ENCODE measurements at regions not wholly inside any gene's neighbourhood (a gene's known extent, or its start where the extent isn't known, plus 50 kb on each side); places are given as distances from the start of the nearest gene placed in this dataset.

- DNase-seq (ENCODE audit: low spot score in 2 of 2) (no peak), ATAC-seq (replicated peaks; ENCODE audit: extremely low read depth, poor library complexity, severe bottlenecking) (no peak)
- no peak overlapping the region for H3K4me3 Mint-ChIP-seq
- H3K36me3 Mint-ChIP-seq (ENCODE audit: insufficient read depth), result no peaks in the 10 kb centered on the region
- no peak overlapping the region for H3K27ac Mint-ChIP-seq (ENCODE audit: low read depth)
- no peaks in the 10 kb centered on the region for H3K27me3 Mint-ChIP-seq
- H3K9me3 Mint-ChIP-seq, result peaks cover 12% of the 10 kb centered on the region
- no peaks in the 10 kb centered on the region for H3K4me1 Mint-ChIP-seq
Observed at GRCh38 chr5:27267209-27267824, 228.9 kb upstream of the CDH9 start.

GRCh38 chr5:27266184-27266583 lies 227.8 kb upstream of the CDH9 start:
- H3K36me3 Mint-ChIP-seq (ENCODE audit: insufficient read depth), result no peaks in the 10 kb centered on the region
- H3K4me3 Mint-ChIP-seq, result no peak overlapping the region
- H3K4me1 Mint-ChIP-seq, result no peaks in the 10 kb centered on the region
- DNase-seq (ENCODE audit: low spot score in 2 of 2), result no peak
- ATAC-seq (replicated peaks; ENCODE audit: extremely low read depth, poor library complexity, severe bottlenecking), result no peak
- H3K9me3 Mint-ChIP-seq, result peaks cover 14% of the 10 kb centered on the region
- no peak overlapping the region for H3K27ac Mint-ChIP-seq (ENCODE audit: low read depth)
- H3K27me3 Mint-ChIP-seq, result no peaks in the 10 kb centered on the region

- no peak overlapping the region for H3K4me3 Mint-ChIP-seq
- H3K27me3 Mint-ChIP-seq, result no peaks in the 10 kb centered on the region
Observed at GRCh38 chr5:27257696-27258095, 219.3 kb upstream of the CDH9 start.

GRCh38 chr5:27252911-27253310 lies 214.5 kb upstream of the CDH9 start:
- Mint-ChIP-seq H3K36me3 (ENCODE audit: insufficient read depth) (no peaks in the 10 kb centered on the region), H3K9me3 (peaks cover 7% of the 10 kb centered on the region)

More at GRCh38 chr5:27257696-27258095, 219.3 kb upstream of the CDH9 start:
- ATAC-seq (replicated peaks; ENCODE audit: extremely low read depth, poor library complexity, severe bottlenecking), result no peak
- Mint-ChIP-seq H3K36me3 (ENCODE audit: insufficient read depth) (no peaks in the 10 kb centered on the region), H3K9me3 (peaks cover 26% of the 10 kb centered on the region), H3K4me1 (no peaks in the 10 kb centered on the region), H3K27ac (ENCODE audit: low read depth) (no peak overlapping the region)
- no peak for DNase-seq (ENCODE audit: low spot score in 2 of 2)

GRCh38 chr5:27242258-27242626 lies 203.9 kb upstream of the CDH9 start:
- no peak overlapping the region for H3K27ac Mint-ChIP-seq (ENCODE audit: low read depth)
- no peaks in the 10 kb centered on the region for H3K27me3 Mint-ChIP-seq
- ATAC-seq (replicated peaks; ENCODE audit: extremely low read depth, poor library complexity, severe bottlenecking) (no peak), DNase-seq (ENCODE audit: low spot score in 2 of 2) (no peak)
- H3K4me3 Mint-ChIP-seq, result no peak overlapping the region
- H3K36me3 Mint-ChIP-seq (ENCODE audit: insufficient read depth), result no peaks in the 10 kb centered on the region
- H3K9me3 Mint-ChIP-seq, result peaks cover 26% of the 10 kb centered on the region
- no peaks in the 10 kb centered on the region for H3K4me1 Mint-ChIP-seq

More at GRCh38 chr5:27252911-27253310, 214.5 kb upstream of the CDH9 start:
- ATAC-seq (replicated peaks; ENCODE audit: extremely low read depth, poor library complexity, severe bottlenecking) (no peak), DNase-seq (ENCODE audit: low spot score in 2 of 2) (no peak)
- Mint-ChIP-seq H3K4me3 (no peak overlapping the region), H3K4me1 (no peaks in the 10 kb centered on the region), H3K27ac (ENCODE audit: low read depth) (no peak overlapping the region), H3K27me3 (no peaks in the 10 kb centered on the region)

- Mint-ChIP-seq H3K27ac (ENCODE audit: low read depth) (no peak overlapping the region), H3K36me3 (ENCODE audit: insufficient read depth) (no peaks in the 10 kb centered on the region), H3K9me3 (peaks cover 23% of the 10 kb centered on the region), H3K4me3 (no peak overlapping the region), H3K27me3 (no peaks in the 10 kb centered on the region), H3K4me1 (no peaks in the 10 kb centered on the region)
- ATAC-seq (replicated peaks; ENCODE audit: extremely low read depth, poor library complexity, severe bottlenecking), result no peak
- DNase-seq (ENCODE audit: low spot score in 2 of 2), result no peak
Observed at GRCh38 chr5:27241564-27242257, 203.3 kb upstream of the CDH9 start.

- DNase-seq (ENCODE audit: low spot score in 2 of 2), result no peak
- no peaks in the 10 kb centered on the region for H3K4me1 Mint-ChIP-seq
- no peaks in the 10 kb centered on the region for H3K36me3 Mint-ChIP-seq (ENCODE audit: insufficient read depth)
- H3K27ac Mint-ChIP-seq (ENCODE audit: low read depth), result no peak overlapping the region
- no peak overlapping the region for H3K4me3 Mint-ChIP-seq
- no peak for ATAC-seq (replicated peaks; ENCODE audit: extremely low read depth, poor library complexity, severe bottlenecking)
- H3K9me3 Mint-ChIP-seq, result peaks cover 23% of the 10 kb centered on the region
- no peaks in the 10 kb centered on the region for H3K27me3 Mint-ChIP-seq
Observed at GRCh38 chr5:27240791-27241190, 202.4 kb upstream of the CDH9 start.

- H3K9me3 Mint-ChIP-seq, result peaks cover 18% of the 10 kb centered on the region
- no peak for DNase-seq (ENCODE audit: low spot score in 2 of 2)
- no peak overlapping the region for H3K4me3 Mint-ChIP-seq
- H3K4me1 Mint-ChIP-seq, result no peaks in the 10 kb centered on the region
- H3K27me3 Mint-ChIP-seq, result no peaks in the 10 kb centered on the region
- ATAC-seq (replicated peaks; ENCODE audit: extremely low read depth, poor library complexity, severe bottlenecking), result no peak
- H3K36me3 Mint-ChIP-seq (ENCODE audit: insufficient read depth), result no peaks in the 10 kb centered on the region
- no peak overlapping the region for H3K27ac Mint-ChIP-seq (ENCODE audit: low read depth)
Observed at GRCh38 chr5:27234916-27235315, 196.5 kb upstream of the CDH9 start.

GRCh38 chr5:27221410-27221809 lies 183.0 kb upstream of the CDH9 start:
- Mint-ChIP-seq H3K27me3 (no peaks in the 10 kb centered on the region), H3K4me3 (no peak overlapping the region), H3K27ac (ENCODE audit: low read depth) (no peak overlapping the region), H3K9me3 (peaks cover 24% of the 10 kb centered on the region), H3K36me3 (ENCODE audit: insufficient read depth) (no peaks in the 10 kb centered on the region), H3K4me1 (no peaks in the 10 kb centered on the region)
- ATAC-seq (replicated peaks; ENCODE audit: extremely low read depth, poor library complexity, severe bottlenecking) (no peak), DNase-seq (ENCODE audit: low spot score in 2 of 2) (no peak)

- no peaks in the 10 kb centered on the region for H3K27me3 Mint-ChIP-seq
- no peaks in the 10 kb centered on the region for H3K36me3 Mint-ChIP-seq (ENCODE audit: insufficient read depth)
- no peak overlapping the region for H3K4me3 Mint-ChIP-seq
- no peak for ATAC-seq (replicated peaks; ENCODE audit: extremely low read depth, poor library complexity, severe bottlenecking)
- no peak for DNase-seq (ENCODE audit: low spot score in 2 of 2)
- peaks cover 18% of the 10 kb centered on the region for H3K9me3 Mint-ChIP-seq
- H3K27ac Mint-ChIP-seq (ENCODE audit: low read depth), result no peak overlapping the region
- no peaks in the 10 kb centered on the region for H3K4me1 Mint-ChIP-seq
Observed at GRCh38 chr5:27220752-27221151, 182.4 kb upstream of the CDH9 start.

- no peak for DNase-seq (ENCODE audit: low spot score in 2 of 2)
- no peaks in the 10 kb centered on the region for H3K36me3 Mint-ChIP-seq (ENCODE audit: insufficient read depth)
- H3K27ac Mint-ChIP-seq (ENCODE audit: low read depth), result no peak overlapping the region
- H3K9me3 Mint-ChIP-seq, result peaks cover 12% of the 10 kb centered on the region
- H3K4me3 Mint-ChIP-seq, result no peak overlapping the region
- H3K4me1 Mint-ChIP-seq, result no peaks in the 10 kb centered on the region
- H3K27me3 Mint-ChIP-seq, result no peaks in the 10 kb centered on the region
- ATAC-seq (replicated peaks; ENCODE audit: extremely low read depth, poor library complexity, severe bottlenecking), result no peak
Observed at GRCh38 chr5:27217977-27218376, 179.6 kb upstream of the CDH9 start.

GRCh38 chr5:27217155-27217956 lies 179.0 kb upstream of the CDH9 start:
- no peaks in the 10 kb centered on the region for H3K27me3 Mint-ChIP-seq
- H3K36me3 Mint-ChIP-seq (ENCODE audit: insufficient read depth), result no peaks in the 10 kb centered on the region
- H3K27ac Mint-ChIP-seq (ENCODE audit: low read depth), result no peak overlapping the region
- no peak overlapping the region for H3K4me3 Mint-ChIP-seq
- H3K9me3 Mint-ChIP-seq, result peaks cover 12% of the 10 kb centered on the region
- no peaks in the 10 kb centered on the region for H3K4me1 Mint-ChIP-seq
- DNase-seq (ENCODE audit: low spot score in 2 of 2) (no peak), ATAC-seq (replicated peaks; ENCODE audit: extremely low read depth, poor library complexity, severe bottlenecking) (no peak)
